ENCODE measurements at regions not wholly inside any gene's neighbourhood (a gene's known extent, or its start where the extent isn't known, plus 50 kb on each side); places are given as distances from the start of the nearest gene placed in this dataset.
A peak's percentile ranks its signal among the peaks of the same experiment; 100 is the strongest.

DNA sequence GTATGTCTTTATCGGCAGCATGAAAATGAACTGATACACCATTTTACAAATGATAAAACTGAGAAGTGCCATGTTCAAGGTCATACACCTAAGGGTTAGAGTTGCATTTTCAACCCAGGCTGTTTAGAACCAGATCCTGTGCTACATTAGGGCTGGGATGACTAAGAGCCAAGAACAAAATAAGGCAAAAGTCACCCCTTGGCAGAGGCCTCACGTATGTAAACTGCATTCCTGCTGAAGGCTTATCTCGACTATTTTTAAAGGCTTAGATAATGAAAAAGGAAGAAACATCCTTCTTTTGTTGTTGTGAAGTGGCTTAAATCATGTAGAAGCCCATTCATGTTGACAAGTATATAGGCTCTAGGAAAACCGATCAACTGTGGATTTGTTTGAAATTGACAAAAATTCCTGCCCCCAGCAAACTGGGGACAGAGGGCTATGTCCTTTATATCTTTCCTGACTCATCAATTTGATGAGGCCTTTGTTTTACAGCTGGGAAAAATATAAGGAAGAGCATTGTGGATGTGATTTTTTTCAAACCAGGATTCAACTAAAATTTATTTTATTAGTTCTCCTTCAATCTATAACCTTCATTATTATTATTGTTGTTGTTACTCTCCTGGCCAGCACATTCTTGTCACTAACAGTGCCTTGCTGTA, 196.5 kb downstream of the SNX18 start:
- H3K36me3 ChIP-seq, result no peaks in the 10 kb centered on the region
- H3K27me3 ChIP-seq, result no peaks in the 10 kb centered on the region
- H3K4me1 ChIP-seq, result no peaks in the 10 kb centered on the region
- intact Hi-C loops (cut with DNase I), result no loop called here
- ATAC-seq (peak; percentile 35 to 79 (median 68)), DNase-seq (no peak)
- H3K4me3 ChIP-seq, result no peak overlapping the region
- no peak for TF ChIP-seq CTCF (IDR thresholded peaks at IDR 0.05)
- no peak for TF ChIP-seq POLR2A (IDR thresholded peaks at IDR 0.05)
- WGBS (ENCODE audit: insufficient coverage, low coverage, low lambda C conversion rate, missing lambda C conversion rate), result 66% methylated on average over 4 of the region's 4 CpGs
- H3K9me3 ChIP-seq, result no peaks in the 10 kb centered on the region
- no peak overlapping the region for H3K27ac ChIP-seq

GRCh38 chr5:54709096-54709495, 191.5 kb downstream of the SNX18 start:
- Histone ChIP-seq H3K36me3 (no peaks in the 10 kb centered on the region), H3K27ac (no peak overlapping the region), H3K9me3 (no peaks in the 10 kb centered on the region), H3K4me1 (no peaks in the 10 kb centered on the region), H3K27me3 (no peaks in the 10 kb centered on the region), H3K4me3 (no peak overlapping the region)
- no peak for TF ChIP-seq CTCF (IDR thresholded peaks at IDR 0.05)
- no peak for TF ChIP-seq POLR2A (IDR thresholded peaks at IDR 0.05)
- whole genome bisulfite sequencing (ENCODE audit: insufficient coverage, low coverage, low lambda C conversion rate, missing lambda C conversion rate), result 67% methylated on average over 2 of the region's 2 CpGs
- peak in 1 of 4 donors; percentile 28 for ATAC-seq
- intact Hi-C loops (cut with DNase I), result no loop called here
- DNase-seq, result no peak

GRCh38 chr5:54707841-54708240, 190.3 kb downstream of the SNX18 start:
- Histone ChIP-seq H3K27me3 (no peaks in the 10 kb centered on the region), H3K4me1 (peaks cover 0 to 8% (median 0%) of the 10 kb centered on the region in 4 donors), H3K4me3 (no peak overlapping the region), H3K36me3 (no peaks in the 10 kb centered on the region), H3K9me3 (no peaks in the 10 kb centered on the region), H3K27ac (no peak overlapping the region)
- DNase-seq (no peak), ATAC-seq (no peak)
- intact Hi-C loops (cut with DNase I), result no loop called here
- WGBS (ENCODE audit: insufficient coverage, low coverage, low lambda C conversion rate, missing lambda C conversion rate), result 71% methylated on average over 2 of the region's 2 CpGs
- no peak for TF ChIP-seq POLR2A (IDR thresholded peaks at IDR 0.05)
- no peak for TF ChIP-seq CTCF (IDR thresholded peaks at IDR 0.05)

DNA sequence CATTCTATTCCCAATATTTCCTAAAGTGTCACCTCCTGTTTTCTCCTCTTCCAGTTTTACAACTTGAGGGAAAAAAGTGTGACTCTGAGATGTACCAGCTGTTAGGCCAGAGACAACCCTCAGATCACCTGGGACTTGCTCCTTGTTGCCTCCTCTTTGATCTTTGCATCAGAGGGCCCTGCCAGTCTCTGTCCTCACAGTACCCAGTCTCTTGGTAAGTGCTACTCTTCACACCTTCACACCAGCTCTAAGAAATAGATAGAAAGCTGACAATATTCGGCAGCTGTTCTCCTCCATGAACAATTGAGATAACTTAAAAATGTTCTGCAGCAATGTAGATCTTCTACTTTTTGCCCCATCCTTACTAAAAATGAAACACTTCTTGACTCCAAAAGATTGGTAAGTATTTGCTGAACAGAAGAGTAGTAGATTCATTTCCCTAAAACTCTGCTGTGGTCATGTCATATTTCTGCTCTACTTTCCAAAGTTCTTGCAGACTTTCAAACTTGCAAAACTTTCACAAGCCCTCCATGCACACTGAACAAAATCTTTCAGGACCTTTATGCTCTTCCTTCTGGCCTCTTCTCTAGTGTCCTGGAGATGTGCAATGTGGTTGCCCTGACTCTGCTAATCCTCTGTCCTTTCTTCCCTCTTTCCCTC, 188.6 kb downstream of the SNX18 start:
- Histone ChIP-seq H3K4me1 (peaks cover 0 to 16% (median 0%) of the 10 kb centered on the region in 4 donors), H3K9me3 (no peaks in the 10 kb centered on the region), H3K4me3 (no peak overlapping the region), H3K36me3 (no peaks in the 10 kb centered on the region), H3K27me3 (no peaks in the 10 kb centered on the region), H3K27ac (no peak overlapping the region)
- TF ChIP-seq CTCF (IDR thresholded peaks at IDR 0.05), result no peak
- TF ChIP-seq POLR2A (IDR thresholded peaks at IDR 0.05), result no peak
- ATAC-seq (peak in 1 of 4 donors; percentile 12), DNase-seq (no peak)
- intact Hi-C loops (cut with DNase I), result no loop called here
- 88% methylated on average over 1 of the region's 1 CpG for WGBS (ENCODE audit: insufficient coverage, low coverage, low lambda C conversion rate, missing lambda C conversion rate)

Data from right lobe of liver (tissue), 6 donors.